Peyer's patch (tissue), 4 donors: ENCODE measurements at regions not wholly inside any gene's neighbourhood (a gene's known extent, or its start where the extent isn't known, plus 50 kb on each side); places are given as distances from the start of the nearest gene placed in this dataset.

Source experiments
- POLR2A ChIP-seq, 2 donors: fragments of 450-650 bp; IDR thresholded peaks; one replicate each; pipeline ENCODE4 v1.5.1; 2017; ENCODE audit warnings: antibody characterized with exemption in 2 of 2, mild to moderate bottlenecking in 2 of 2, moderate library complexity in 2 of 2
- TF ChIP-seq, protein P1 (sequence below), 6 experiments: fragments of 450-650 bp in 4 of 6; fragments of 200-600 bp in 2 of 6; sonication (generic) in 1 of 6; IDR thresholded peaks; one replicate each; pipeline ENCODE4 v1.5.1; 2017 to 2019; ENCODE audit warnings: antibody characterized with exemption in 6 of 6, mild to moderate bottlenecking in 3 of 6, moderate library complexity in 1 of 6

DNA sequence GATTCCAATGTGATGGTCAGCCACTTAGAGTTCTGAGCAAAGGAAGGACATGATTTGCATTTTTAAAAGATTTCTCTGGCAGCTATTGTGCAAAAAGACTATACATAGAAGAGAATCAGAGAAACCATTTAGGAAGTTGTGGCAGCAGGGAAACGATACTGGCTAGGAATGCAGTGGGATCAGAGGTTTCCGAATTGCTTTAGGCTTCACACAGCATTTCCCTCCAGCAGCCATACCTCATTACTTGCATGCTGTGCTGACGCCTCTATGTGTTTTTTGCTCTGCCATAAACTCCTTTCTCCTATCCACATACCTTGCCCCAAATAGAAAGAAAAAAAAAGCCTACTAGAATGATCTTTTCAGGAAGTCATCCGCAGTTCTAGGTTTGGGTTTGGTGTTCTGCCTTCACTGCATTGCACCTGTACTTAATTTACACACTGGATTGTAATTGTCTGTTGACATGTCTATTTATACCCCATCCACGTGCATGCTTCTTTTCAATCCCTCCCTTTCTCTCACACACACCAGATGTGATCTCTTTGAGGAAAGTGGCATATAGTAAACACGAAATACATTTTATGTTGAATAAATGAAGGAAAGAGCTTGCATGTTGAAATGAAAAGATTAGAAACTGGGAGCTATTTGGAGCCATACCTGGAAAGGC is 860.3 kb upstream of the SEMA6D start:
- TF ChIP-seq, protein P1, sequence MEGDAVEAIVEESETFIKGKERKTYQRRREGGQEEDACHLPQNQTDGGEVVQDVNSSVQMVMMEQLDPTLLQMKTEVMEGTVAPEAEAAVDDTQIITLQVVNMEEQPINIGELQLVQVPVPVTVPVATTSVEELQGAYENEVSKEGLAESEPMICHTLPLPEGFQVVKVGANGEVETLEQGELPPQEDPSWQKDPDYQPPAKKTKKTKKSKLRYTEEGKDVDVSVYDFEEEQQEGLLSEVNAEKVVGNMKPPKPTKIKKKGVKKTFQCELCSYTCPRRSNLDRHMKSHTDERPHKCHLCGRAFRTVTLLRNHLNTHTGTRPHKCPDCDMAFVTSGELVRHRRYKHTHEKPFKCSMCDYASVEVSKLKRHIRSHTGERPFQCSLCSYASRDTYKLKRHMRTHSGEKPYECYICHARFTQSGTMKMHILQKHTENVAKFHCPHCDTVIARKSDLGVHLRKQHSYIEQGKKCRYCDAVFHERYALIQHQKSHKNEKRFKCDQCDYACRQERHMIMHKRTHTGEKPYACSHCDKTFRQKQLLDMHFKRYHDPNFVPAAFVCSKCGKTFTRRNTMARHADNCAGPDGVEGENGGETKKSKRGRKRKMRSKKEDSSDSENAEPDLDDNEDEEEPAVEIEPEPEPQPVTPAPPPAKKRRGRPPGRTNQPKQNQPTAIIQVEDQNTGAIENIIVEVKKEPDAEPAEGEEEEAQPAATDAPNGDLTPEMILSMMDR (IDR thresholded peaks at IDR 0.05): no peak
- TF ChIP-seq POLR2A (IDR thresholded peaks at IDR 0.05): no peak
